ENCODE measurements at regions not wholly inside any gene's neighbourhood (a gene's known extent, or its start where the extent isn't known, plus 50 kb on each side); places are given as distances from the start of the nearest gene placed in this dataset.

DNA sequence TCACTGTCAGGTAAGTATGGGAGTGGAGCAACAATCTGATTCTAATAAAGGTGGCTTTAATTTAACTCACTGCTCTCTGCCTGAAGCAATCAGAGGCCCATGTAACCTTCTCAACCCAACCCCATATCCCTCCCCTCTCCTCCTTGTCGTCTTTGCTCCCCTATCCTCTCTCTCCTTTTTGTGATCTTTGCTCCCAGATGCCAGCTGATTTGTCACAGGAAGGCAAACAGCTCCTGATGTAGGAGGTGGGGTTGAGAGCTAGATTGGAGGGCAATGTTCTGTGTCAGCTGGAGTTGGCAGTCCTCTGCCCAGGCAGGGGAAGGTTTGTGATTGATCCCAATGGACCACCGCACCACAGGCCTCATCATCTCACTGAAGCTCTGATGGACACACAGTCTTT, 101.4 kb upstream of the PIK3CG start:
- Histone ChIP-seq H3K9ac (ENCODE audit: low read depth, low read length, poor library complexity) (no peak overlapping the region), H3K9me3 (replicated peaks in 1 of 2; ENCODE audit: control insufficient read depth in 2 of 2, insufficient read depth in 1 of 2, low read depth in 1 of 2, low read length in 2 of 2) (no peaks in the 10 kb centered on the region), H2AK5ac (ENCODE audit: low read depth, low read length) (no peak overlapping the region), H3K27me3 (ENCODE audit: control insufficient read depth in 3 of 3, insufficient read depth in 3 of 3, low read depth in 1 of 3, low read length in 3 of 3) (no peaks in the 10 kb centered on the region), H3K4me3 (ENCODE audit: low read length in 2 of 2) (no peak overlapping the region), H2BK120ac (ENCODE audit: low read depth, low read length) (no peak overlapping the region), H3K4me1 (ENCODE audit: control insufficient read depth in 2 of 2, insufficient read depth in 1 of 2, low read depth in 1 of 2, low read length in 2 of 2) (no peaks in the 10 kb centered on the region), H3K4ac (ENCODE audit: low read length) (no peak overlapping the region), H4K8ac (ENCODE audit: low read depth, low read length) (no peak overlapping the region), H3K4me2 (ENCODE audit: insufficient read depth, low read length, poor library complexity, severe bottlenecking) (no peak overlapping the region), H3K14ac (ENCODE audit: low read length) (no peak overlapping the region), H2AFZ (ENCODE audit: low read length) (no peak overlapping the region), H2BK5ac (ENCODE audit: low read length) (no peak overlapping the region), H2BK15ac (ENCODE audit: low read length) (no peak overlapping the region), H4K91ac (ENCODE audit: low read depth, low read length, poor library complexity) (no peak overlapping the region), H2BK12ac (ENCODE audit: low read length) (no peak overlapping the region), H3K79me1 (ENCODE audit: low read depth, low read length) (no peaks in the 10 kb centered on the region), H3K27ac (replicated peaks; ENCODE audit: low read length) (no peak overlapping the region), H3K18ac (ENCODE audit: low read length) (no peak overlapping the region), H3K36me3 (replicated peaks in 1 of 2; ENCODE audit: control insufficient read depth in 2 of 2, insufficient read depth in 2 of 2, low read length in 2 of 2) (no peaks in the 10 kb centered on the region), H3K23ac (ENCODE audit: low read depth, low read length, poor library complexity) (no peak overlapping the region)
- no peak for DNase-seq (ENCODE audit: low spot score)
- no CpG with 5 or more reads among the region's 2 CpGs for WGBS, 2 donors (ENCODE audit: extremely low coverage in 2 of 2, insufficient read length in 2 of 2, insufficient replicate concordance in 1 of 2)

DNA sequence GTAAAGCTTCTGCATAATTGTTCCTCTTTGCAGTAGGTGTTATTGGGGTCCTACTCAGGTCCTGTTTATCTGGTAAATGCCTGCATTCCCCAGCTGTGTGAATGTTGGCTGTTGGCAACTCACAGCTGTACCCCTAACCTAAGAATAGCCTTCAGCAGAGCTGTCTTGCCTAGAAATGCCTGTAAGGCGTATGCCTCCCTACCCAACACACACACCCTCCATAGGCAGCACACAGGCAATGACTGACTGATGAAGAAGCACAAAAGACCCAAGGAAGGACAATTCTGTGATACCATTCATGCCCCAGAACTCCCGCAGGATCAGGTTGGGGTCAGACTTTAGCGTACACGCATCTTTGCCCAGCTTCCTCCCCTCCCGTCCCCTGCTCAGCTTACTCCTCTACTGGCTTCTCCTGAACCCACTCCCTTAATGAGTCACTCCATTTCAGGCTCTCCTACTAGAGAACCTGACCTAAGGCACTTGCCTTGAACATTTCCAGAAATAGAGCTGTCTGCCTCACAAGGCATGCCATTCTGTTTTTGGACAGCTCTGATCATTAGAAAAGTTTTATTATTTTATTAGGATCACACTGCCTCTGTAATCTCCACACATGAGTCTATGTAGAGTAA, 99.2 kb upstream of the PIK3CG start:
- Histone ChIP-seq H3K9me3 (replicated peaks in 1 of 2; ENCODE audit: control insufficient read depth in 2 of 2, insufficient read depth in 1 of 2, low read depth in 1 of 2, low read length in 2 of 2) (no peaks in the 10 kb centered on the region), H3K27ac (replicated peaks; ENCODE audit: low read length) (no peak overlapping the region), H3K23ac (ENCODE audit: low read depth, low read length, poor library complexity) (no peak overlapping the region), H3K4me3 (ENCODE audit: low read length in 2 of 2) (no peak overlapping the region), H2AFZ (ENCODE audit: low read length) (no peak overlapping the region), H3K14ac (ENCODE audit: low read length) (no peak overlapping the region), H2BK12ac (ENCODE audit: low read length) (no peak overlapping the region), H2BK120ac (ENCODE audit: low read depth, low read length) (no peak overlapping the region), H4K91ac (ENCODE audit: low read depth, low read length, poor library complexity) (no peak overlapping the region), H3K9ac (ENCODE audit: low read depth, low read length, poor library complexity) (no peak overlapping the region), H4K8ac (ENCODE audit: low read depth, low read length) (no peak overlapping the region), H3K18ac (ENCODE audit: low read length) (no peak overlapping the region), H3K4ac (ENCODE audit: low read length) (no peak overlapping the region), H3K36me3 (replicated peaks in 1 of 2; ENCODE audit: control insufficient read depth in 2 of 2, insufficient read depth in 2 of 2, low read length in 2 of 2) (no peaks in the 10 kb centered on the region), H3K4me2 (ENCODE audit: insufficient read depth, low read length, poor library complexity, severe bottlenecking) (no peak overlapping the region), H2AK5ac (ENCODE audit: low read depth, low read length) (no peak overlapping the region), H3K4me1 (ENCODE audit: control insufficient read depth in 2 of 2, insufficient read depth in 1 of 2, low read depth in 1 of 2, low read length in 2 of 2) (no peaks in the 10 kb centered on the region), H3K27me3 (ENCODE audit: control insufficient read depth in 3 of 3, insufficient read depth in 3 of 3, low read depth in 1 of 3, low read length in 3 of 3) (no peaks in the 10 kb centered on the region), H2BK5ac (ENCODE audit: low read length) (no peak overlapping the region), H2BK15ac (ENCODE audit: low read length) (no peak overlapping the region), H3K79me1 (ENCODE audit: low read depth, low read length) (no peaks in the 10 kb centered on the region)
- DNase-seq (ENCODE audit: low spot score): no peak
- no CpG with 5 or more reads among the region's 5 CpGs for whole genome bisulfite sequencing, 2 donors (ENCODE audit: extremely low coverage in 2 of 2, insufficient read length in 2 of 2, insufficient replicate concordance in 1 of 2)

DNA sequence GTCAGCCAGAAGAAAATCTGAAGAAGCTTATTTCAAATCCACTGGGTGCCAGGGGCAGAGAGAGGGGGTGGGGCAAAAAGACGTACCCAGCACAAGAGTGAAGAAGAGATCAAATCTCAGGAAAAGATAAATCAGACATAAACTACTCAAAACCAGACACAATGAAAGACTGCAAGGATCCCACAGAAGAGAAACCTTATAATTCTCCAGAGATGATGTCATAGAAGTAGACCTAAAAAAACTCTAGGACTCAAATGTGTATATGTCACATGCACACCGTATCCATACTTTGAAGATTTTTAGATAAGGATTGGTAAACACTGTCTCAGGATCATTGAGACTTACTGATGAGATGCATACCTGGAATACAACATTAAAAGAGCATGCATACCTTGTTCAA, 98.5 kb upstream of the PIK3CG start:
- H3K4ac ChIP-seq (ENCODE audit: low read length): no peak overlapping the region
- H3K4me3 ChIP-seq (ENCODE audit: low read length in 2 of 2): no peak overlapping the region
- H2AK5ac ChIP-seq (ENCODE audit: low read depth, low read length): no peak overlapping the region
- no peak overlapping the region for H3K14ac ChIP-seq (ENCODE audit: low read length)
- no peak overlapping the region for H2BK5ac ChIP-seq (ENCODE audit: low read length)
- WGBS, 2 donors (ENCODE audit: extremely low coverage in 2 of 2, insufficient read length in 2 of 2, insufficient replicate concordance in 1 of 2): no CpG with 5 or more reads among the region's 2 CpGs
- H3K27ac ChIP-seq (replicated peaks; ENCODE audit: low read length): no peak overlapping the region
- no peak overlapping the region for H2BK12ac ChIP-seq (ENCODE audit: low read length)
- H2BK120ac ChIP-seq (ENCODE audit: low read depth, low read length): no peak overlapping the region
- DNase-seq (ENCODE audit: low spot score): no peak
- H2BK15ac ChIP-seq (ENCODE audit: low read length): no peak overlapping the region
- H3K9me3 ChIP-seq (replicated peaks in 1 of 2; ENCODE audit: control insufficient read depth in 2 of 2, insufficient read depth in 1 of 2, low read depth in 1 of 2, low read length in 2 of 2): no peaks in the 10 kb centered on the region
- H3K27me3 ChIP-seq (ENCODE audit: control insufficient read depth in 3 of 3, insufficient read depth in 3 of 3, low read depth in 1 of 3, low read length in 3 of 3): no peaks in the 10 kb centered on the region
- H3K23ac ChIP-seq (ENCODE audit: low read depth, low read length, poor library complexity): no peak overlapping the region
- no peak overlapping the region for H4K8ac ChIP-seq (ENCODE audit: low read depth, low read length)
- no peaks in the 10 kb centered on the region for H3K79me1 ChIP-seq (ENCODE audit: low read depth, low read length)
- H3K36me3 ChIP-seq (replicated peaks in 1 of 2; ENCODE audit: control insufficient read depth in 2 of 2, insufficient read depth in 2 of 2, low read length in 2 of 2): no peaks in the 10 kb centered on the region
- no peak overlapping the region for H3K9ac ChIP-seq (ENCODE audit: low read depth, low read length, poor library complexity)
- H4K91ac ChIP-seq (ENCODE audit: low read depth, low read length, poor library complexity): no peak overlapping the region
- H3K4me2 ChIP-seq (ENCODE audit: insufficient read depth, low read length, poor library complexity, severe bottlenecking): no peak overlapping the region
- no peaks in the 10 kb centered on the region for H3K4me1 ChIP-seq (ENCODE audit: control insufficient read depth in 2 of 2, insufficient read depth in 1 of 2, low read depth in 1 of 2, low read length in 2 of 2)
- no peak overlapping the region for H3K18ac ChIP-seq (ENCODE audit: low read length)
- no peak overlapping the region for H2AFZ ChIP-seq (ENCODE audit: low read length)

DNA sequence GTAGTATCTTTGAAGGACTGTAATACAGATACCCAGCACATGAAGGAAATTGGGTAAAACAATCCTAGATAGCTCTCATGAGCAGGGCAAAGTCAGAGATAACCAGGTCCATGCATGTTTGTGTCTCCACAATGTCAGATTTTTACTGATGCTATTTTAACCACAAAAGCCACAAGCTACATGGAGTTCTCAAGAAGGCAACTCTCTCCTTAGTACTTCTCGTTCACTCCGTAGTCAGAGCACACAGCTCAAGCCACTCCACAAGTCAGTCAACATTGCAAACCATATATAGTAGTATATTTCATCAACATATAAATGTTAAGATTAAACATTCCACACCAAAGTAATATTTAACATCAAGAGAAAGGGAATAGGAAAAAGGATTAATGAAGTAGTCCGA, 98.0 kb upstream of the PIK3CG start:
- no peaks in the 10 kb centered on the region for H3K4me1 ChIP-seq (ENCODE audit: control insufficient read depth in 2 of 2, insufficient read depth in 1 of 2, low read depth in 1 of 2, low read length in 2 of 2)
- H3K27me3 ChIP-seq (ENCODE audit: control insufficient read depth in 3 of 3, insufficient read depth in 3 of 3, low read depth in 1 of 3, low read length in 3 of 3): no peaks in the 10 kb centered on the region
- no peak overlapping the region for H3K18ac ChIP-seq (ENCODE audit: low read length)
- no peak overlapping the region for H2BK12ac ChIP-seq (ENCODE audit: low read length)
- no CpG with 5 or more reads among the region's 3 CpGs for WGBS, 2 donors (ENCODE audit: extremely low coverage in 2 of 2, insufficient read length in 2 of 2, insufficient replicate concordance in 1 of 2)
- no peak overlapping the region for H4K8ac ChIP-seq (ENCODE audit: low read depth, low read length)
- no peak overlapping the region for H3K23ac ChIP-seq (ENCODE audit: low read depth, low read length, poor library complexity)
- H3K14ac ChIP-seq (ENCODE audit: low read length): no peak overlapping the region
- no peaks in the 10 kb centered on the region for H3K79me1 ChIP-seq (ENCODE audit: low read depth, low read length)
- no peak overlapping the region for H2BK5ac ChIP-seq (ENCODE audit: low read length)
- H3K27ac ChIP-seq (replicated peaks; ENCODE audit: low read length): no peak overlapping the region
- no peak overlapping the region for H3K9ac ChIP-seq (ENCODE audit: low read depth, low read length, poor library complexity)
- no peaks in the 10 kb centered on the region for H3K36me3 ChIP-seq (replicated peaks in 1 of 2; ENCODE audit: control insufficient read depth in 2 of 2, insufficient read depth in 2 of 2, low read length in 2 of 2)
- H3K9me3 ChIP-seq (replicated peaks in 1 of 2; ENCODE audit: control insufficient read depth in 2 of 2, insufficient read depth in 1 of 2, low read depth in 1 of 2, low read length in 2 of 2): no peaks in the 10 kb centered on the region
- no peak overlapping the region for H2BK120ac ChIP-seq (ENCODE audit: low read depth, low read length)
- no peak for DNase-seq (ENCODE audit: low spot score)
- H2BK15ac ChIP-seq (ENCODE audit: low read length): no peak overlapping the region
- no peak overlapping the region for H2AFZ ChIP-seq (ENCODE audit: low read length)
- no peak overlapping the region for H3K4me2 ChIP-seq (ENCODE audit: insufficient read depth, low read length, poor library complexity, severe bottlenecking)
- no peak overlapping the region for H3K4me3 ChIP-seq (ENCODE audit: low read length in 2 of 2)
- H3K4ac ChIP-seq (ENCODE audit: low read length): no peak overlapping the region
- H4K91ac ChIP-seq (ENCODE audit: low read depth, low read length, poor library complexity): no peak overlapping the region
- no peak overlapping the region for H2AK5ac ChIP-seq (ENCODE audit: low read depth, low read length)

Measured in neuronal stem cell (in vitro differentiated cells).